GM23248 (cell line): ENCODE measurements at regions not wholly inside any gene's neighbourhood (a gene's known extent, or its start where the extent isn't known, plus 50 kb on each side); places are given as distances from the start of the nearest gene placed in this dataset.

ENCODE experiments used
- DNase-seq: peaks from one replicate; pipeline ENCODE4 v3.0.0-alpha.2; 2015
- H2AFZ ChIP-seq: fragments of 200-600 bp; sonication (generic); 2 replicates; pipeline ENCODE4 v1.6.1; 2016; ENCODE audit warnings: antibody characterized with exemption
- H3F3A ChIP-seq: fragments of 200-600 bp; sonication (generic); 2 replicates; pipeline ENCODE4 v1.6.1; 2016; ENCODE audit warnings: mild to moderate bottlenecking, antibody characterized with exemption, mixed run types; ENCODE audit not compliant: insufficient read depth
- H3K27ac ChIP-seq: fragments of 200-600 bp; sonication (generic); 2 replicates; pipeline ENCODE4 v1.5.1; 2016; ENCODE audit warnings: mild to moderate bottlenecking
- H3K27me3 ChIP-seq: fragments of 200-600 bp; sonication (generic); replicated peaks from 2 replicates; pipeline ENCODE4 v1.6.1; 2016; ENCODE audit warnings: mild to moderate bottlenecking; ENCODE audit not compliant: insufficient read depth
- H3K36me3 ChIP-seq: fragments of 200-600 bp; sonication (generic); 2 replicates; pipeline ENCODE4 v1.6.1; 2016; ENCODE audit warnings: low read depth, mild to moderate bottlenecking
- H3K4me1 ChIP-seq: fragments of 200-600 bp; sonication (generic); 2 replicates; pipeline ENCODE4 v1.6.1; 2016; ENCODE audit warnings: mild to moderate bottlenecking; ENCODE audit not compliant: insufficient read depth
- H3K4me2 ChIP-seq: fragments of 200-600 bp; sonication (generic); one replicate; pipeline ENCODE4 v1.6.1; 2016; ENCODE audit warnings: mild to moderate bottlenecking; ENCODE audit not compliant: unreplicated experiment
- H3K4me3 ChIP-seq: fragments of 200-600 bp; sonication (generic); 2 replicates; pipeline ENCODE4 v1.5.1; 2016; ENCODE audit warnings: mild to moderate bottlenecking
- H3K79me2 ChIP-seq: fragments of 200-600 bp; sonication (generic); 2 replicates; pipeline ENCODE4 v1.6.1; 2016; ENCODE audit warnings: mild to moderate bottlenecking; ENCODE audit not compliant: insufficient read depth
- H3K9ac ChIP-seq: fragments of 200-600 bp; sonication (generic); 2 replicates; pipeline ENCODE4 v1.6.1; 2016; ENCODE audit warnings: mild to moderate bottlenecking
- H3K9me2 ChIP-seq: fragments of 200-600 bp; sonication (generic); 2 replicates; pipeline ENCODE4 v1.6.1; 2016; ENCODE audit warnings: mixed run types, mild to moderate bottlenecking, moderate library complexity; ENCODE audit not compliant: insufficient read depth
- H3K9me3 ChIP-seq: fragments of 200-600 bp; sonication (generic); one replicate; pipeline ENCODE4 v1.6.1; 2017; ENCODE audit warnings: low read depth
- H4K20me1 ChIP-seq: fragments of 200-600 bp; sonication (generic); 2 replicates; pipeline ENCODE4 v1.6.0; 2016; ENCODE audit not compliant: insufficient read depth
- EZH2 ChIP-seq: fragments of 200-600 bp; sonication (generic); IDR thresholded peaks from 2 replicates; pipeline ENCODE4 v1.6.1; 2018; ENCODE audit warnings: antibody characterized with exemption, mild to moderate bottlenecking; ENCODE audit not compliant: insufficient read depth, poor library complexity, severe bottlenecking
- EZH2phosphoT487 ChIP-seq: fragments of 200-600 bp; sonication (generic); IDR thresholded peaks from 2 replicates; pipeline ENCODE4 v1.6.1; 2018; ENCODE audit warnings: antibody characterized with exemption, moderate library complexity, mild to moderate bottlenecking, low read depth; ENCODE audit not compliant: insufficient read depth
- WGBS, 2 experiments: methylation state at CpG; one replicate each; pipeline ENCODE4 v1.1.6; 2015 to 2017; ENCODE audit warnings: low lambda C conversion rate in 2 of 2, low coverage in 1 of 2; ENCODE audit errors: missing lambda C conversion rate in 2 of 2; 5-methylcytosine and 5-hydroxymethylcytosine counted together
- in situ Hi-C: fragments of 300-500 bp; cut with MboI; formaldehyde crosslinking; loops from 2 replicates; pipeline ENCODE4 v1.15.0; 2020

DNA sequence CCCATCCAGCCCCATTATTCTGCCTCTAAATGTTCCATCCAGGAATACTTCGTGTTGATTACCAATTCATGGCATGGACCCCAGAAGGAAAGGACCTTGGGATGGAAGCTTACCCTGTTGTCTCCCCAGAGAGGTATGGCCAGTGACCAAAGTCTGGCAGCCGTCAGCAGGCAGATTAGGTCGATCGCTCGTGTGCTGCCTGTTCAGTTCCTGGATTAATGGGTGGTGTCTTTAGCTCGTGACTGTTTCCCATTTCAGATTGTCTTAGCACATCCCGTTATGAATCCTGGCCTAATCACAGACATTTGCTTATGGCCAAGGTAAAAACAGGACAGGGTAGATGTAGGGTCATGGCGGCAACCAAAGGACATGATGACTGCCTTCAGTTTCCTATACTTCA lies 122.9 kb upstream of the NTF3 start:
- Histone ChIP-seq H3K27ac (no peak overlapping the region), H3K27me3 (no peaks in the 10 kb centered on the region; the same call in 1 of the 2 replicates), H3K9me2 (no peaks in the 10 kb centered on the region; the same call in 1 of the 2 replicates), H2AFZ (no peak overlapping the region), H3K4me2 (no peak overlapping the region), H3K4me3 (no peak overlapping the region), H3K79me2 (no peaks in the 10 kb centered on the region), H3K9me3 (no peaks in the 10 kb centered on the region), H3F3A (no peaks in the 10 kb centered on the region), H3K9ac (no peak overlapping the region), H3K4me1 (peaks cover 4% of the 10 kb centered on the region), H3K36me3 (no peaks in the 10 kb centered on the region), H4K20me1 (no peaks in the 10 kb centered on the region)
- no peak for DNase-seq
- WGBS, 2 experiments, result 9 to 19% methylated on average over 8 of the region's 8 CpGs
- in situ Hi-C loops, result no loop called here
- TF ChIP-seq EZH2phosphoT487 (no peak), EZH2 (no peak)

- H3K27me3 ChIP-seq, result no peaks in the 10 kb centered on the region; the same call in 1 of the 2 replicates
- no peaks in the 10 kb centered on the region for H3K9me3 ChIP-seq
- WGBS, 2 experiments, result 5 to 7% methylated on average over 8 of the region's 8 CpGs
- no peaks in the 10 kb centered on the region for H3K36me3 ChIP-seq
- H3K4me3 ChIP-seq, result no peak overlapping the region
- H3K9ac ChIP-seq, result no peak overlapping the region
- no peak overlapping the region for H2AFZ ChIP-seq
- DNase-seq, result peak; percentile 13
- H3K4me1 ChIP-seq, result peaks cover 4% of the 10 kb centered on the region
- H3F3A ChIP-seq, result no peaks in the 10 kb centered on the region
- H3K79me2 ChIP-seq, result no peaks in the 10 kb centered on the region
- TF ChIP-seq EZH2 (no peak), EZH2phosphoT487 (no peak)
- H3K27ac ChIP-seq, result no peak overlapping the region
- no peaks in the 10 kb centered on the region for H3K9me2 ChIP-seq
- H4K20me1 ChIP-seq, result no peaks in the 10 kb centered on the region
- H3K4me2 ChIP-seq, result no peak overlapping the region
- in situ Hi-C loops, result no loop called here
Measured at GRCh38 chr12:5309654-5310053, 122.3 kb upstream of the NTF3 start.

DNA sequence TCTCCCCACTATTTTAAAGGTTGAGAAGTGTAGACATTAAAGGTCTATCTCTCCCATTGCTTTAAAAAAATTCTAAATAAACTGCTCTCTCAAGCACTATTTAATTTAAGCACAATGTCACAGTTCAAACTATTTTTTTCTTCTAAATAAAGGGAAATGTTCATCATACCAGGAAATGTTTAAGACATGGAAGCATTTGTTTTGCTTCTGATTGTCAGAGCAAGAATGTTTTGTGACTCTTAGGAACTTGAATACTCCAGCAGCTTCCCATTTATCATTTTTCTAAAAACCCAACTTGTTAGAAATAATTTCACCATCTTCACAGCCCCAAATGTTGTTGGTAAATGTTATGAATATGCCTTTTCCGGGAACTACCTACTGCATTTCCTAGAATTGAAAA lies 121.8 kb upstream of the NTF3 start:
- in situ Hi-C loops, result no loop called here
- H4K20me1 ChIP-seq, result no peaks in the 10 kb centered on the region
- H3K36me3 ChIP-seq, result no peaks in the 10 kb centered on the region
- H3K27me3 ChIP-seq, result no peaks in the 10 kb centered on the region; the same call in 1 of the 2 replicates
- H3K4me3 ChIP-seq, result no peak overlapping the region
- H3K9me2 ChIP-seq, result no peaks in the 10 kb centered on the region
- H3F3A ChIP-seq, result no peaks in the 10 kb centered on the region
- H3K9me3 ChIP-seq, result no peaks in the 10 kb centered on the region
- H3K79me2 ChIP-seq, result no peaks in the 10 kb centered on the region
- DNase-seq, result no peak
- H3K4me1 ChIP-seq, result peaks cover 4% of the 10 kb centered on the region
- no peak overlapping the region for H2AFZ ChIP-seq
- no peak overlapping the region for H3K9ac ChIP-seq
- no peak overlapping the region for H3K27ac ChIP-seq
- TF ChIP-seq EZH2 (no peak), EZH2phosphoT487 (no peak)
- WGBS, 2 experiments, result 56 to 79% methylated on average over 1 of the region's 1 CpG
- H3K4me2 ChIP-seq, result no peak overlapping the region

DNA sequence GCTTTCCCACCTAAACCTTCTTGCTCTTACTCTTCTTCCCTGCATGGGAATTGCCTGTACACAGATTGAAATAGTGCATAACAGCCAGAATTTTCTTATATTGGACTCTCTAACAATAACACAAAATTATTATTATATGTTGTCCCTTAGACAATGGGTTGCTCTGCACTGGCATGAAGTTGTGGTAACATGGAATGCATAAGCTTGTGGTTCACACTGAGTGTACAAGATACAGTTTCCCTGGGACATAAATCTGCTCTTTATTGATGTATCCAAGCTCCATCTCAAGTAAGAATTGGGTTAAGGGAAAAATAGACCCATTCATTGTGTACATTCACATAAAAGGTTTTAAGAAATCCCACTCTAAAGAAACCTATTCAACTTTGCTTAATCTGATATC lies 114.4 kb upstream of the NTF3 start:
- Histone ChIP-seq H2AFZ (no peak overlapping the region), H3K27me3 (no peaks in the 10 kb centered on the region), H3F3A (peaks cover 11% of the 10 kb centered on the region; the same call in 1 of the 2 replicates), H3K4me1 (peaks cover 11% of the 10 kb centered on the region; the same call in 1 of the 2 replicates), H3K9ac (no peak overlapping the region), H3K4me2 (no peak overlapping the region), H3K4me3 (no peak overlapping the region), H3K9me3 (no peaks in the 10 kb centered on the region), H3K79me2 (no peaks in the 10 kb centered on the region), H4K20me1 (no peaks in the 10 kb centered on the region), H3K9me2 (no peaks in the 10 kb centered on the region), H3K27ac (no peak overlapping the region), H3K36me3 (no peaks in the 10 kb centered on the region)
- in situ Hi-C loops, result no loop called here
- no peak for DNase-seq
- TF ChIP-seq EZH2 (no peak), EZH2phosphoT487 (no peak)

DNA sequence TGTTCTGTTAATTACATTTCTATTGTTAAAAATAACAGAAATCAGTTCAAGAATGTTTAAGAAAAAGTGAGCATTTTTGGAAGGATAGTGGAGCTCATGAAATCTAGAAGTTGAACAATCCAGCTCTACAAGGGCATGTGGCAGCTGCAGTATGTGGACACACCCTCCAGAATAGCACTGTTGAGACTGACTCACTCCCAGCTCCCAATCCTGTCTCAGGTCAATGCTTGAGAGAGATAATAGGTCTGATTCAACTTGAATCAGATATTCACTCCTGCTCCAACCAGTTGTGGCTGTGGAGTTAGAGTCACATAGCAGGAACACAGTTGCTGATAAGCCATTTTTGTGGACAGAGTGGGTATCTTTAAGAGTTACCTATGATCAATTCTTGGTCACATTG lies 113.0 kb upstream of the NTF3 start:
- Histone ChIP-seq H4K20me1 (no peaks in the 10 kb centered on the region), H3K27ac (0 out of 2 replicates have a peak overlapping the region, but pooled peaks have one; percentile 10)

More for the DNA sequence above, 113.0 kb upstream of the NTF3 start:
- TF ChIP-seq EZH2, result no peak
- no peak for TF ChIP-seq EZH2phosphoT487
- Histone ChIP-seq H3K9me2 (no peaks in the 10 kb centered on the region), H3K27me3 (no peaks in the 10 kb centered on the region), H3K9me3 (no peaks in the 10 kb centered on the region), H3K4me1 (peaks cover 11% of the 10 kb centered on the region; the same call in 1 of the 2 replicates), H2AFZ (no peak overlapping the region), H3K4me3 (no peak overlapping the region), H3F3A (peaks cover 11% of the 10 kb centered on the region; the same call in 1 of the 2 replicates), H3K79me2 (no peaks in the 10 kb centered on the region), H3K9ac (no peak overlapping the region), H3K4me2 (no peak overlapping the region), H3K36me3 (no peaks in the 10 kb centered on the region)
- peak; percentile 88 for DNase-seq
- in situ Hi-C loops, result no loop called here
